LNCAP (cell line): ENCODE measurements at regions not wholly inside any gene's neighbourhood (a gene's known extent, or its start where the extent isn't known, plus 50 kb on each side); places are given as distances from the start of the nearest gene placed in this dataset.

Experiments used
- CTCF ChIP-seq: fragments of 450-650 bp; IDR thresholded peaks from 2 replicates; pipeline ENCODE4 v1.5.1; 2017; ENCODE audit warnings: mild to moderate bottlenecking

DNA sequence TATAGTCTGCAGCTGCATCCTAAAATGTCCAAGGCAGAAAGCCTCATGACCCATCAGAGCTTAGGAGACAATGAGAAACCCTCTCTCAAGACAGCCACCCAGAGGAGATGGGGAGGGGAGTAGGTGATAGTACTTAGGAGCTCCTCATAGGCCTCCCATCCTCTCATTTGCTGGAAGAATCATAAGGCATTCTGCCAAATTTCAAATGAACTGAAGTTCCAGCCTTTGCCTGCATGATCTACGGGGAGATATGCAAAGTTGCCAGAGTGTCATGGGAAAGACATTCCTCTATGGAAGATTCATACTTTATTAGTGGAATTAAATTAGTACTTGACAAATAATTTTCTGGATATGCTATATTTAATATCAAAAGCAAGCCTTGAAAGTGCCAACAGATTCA, 194.1 kb upstream of the GJE1 start:
- TF ChIP-seq CTCF, result no peak

DNA sequence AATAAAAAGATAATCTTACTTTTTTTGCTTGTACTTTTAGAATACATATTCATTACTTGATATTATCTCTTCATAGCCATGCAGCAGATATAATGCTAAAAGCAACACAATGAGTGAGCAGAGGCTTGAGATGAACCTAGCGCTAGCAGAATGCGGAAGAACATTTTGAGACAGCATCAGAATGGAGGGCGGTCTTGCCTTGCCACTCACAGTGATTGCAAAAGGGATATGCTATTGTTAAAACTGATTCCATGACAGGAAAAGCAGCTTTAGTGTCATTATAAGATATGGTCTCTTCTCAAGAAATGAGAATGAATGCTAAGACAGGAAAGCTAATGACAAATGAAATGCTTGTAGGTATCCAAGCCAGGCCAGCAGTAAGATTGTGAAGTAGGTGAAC, 200.0 kb upstream of the GJE1 start:
- TF ChIP-seq CTCF, result no peak

- no peak for TF ChIP-seq CTCF
Measured at GRCh38 chr6:141925001-141925400, 207.7 kb upstream of the GJE1 start.

DNA sequence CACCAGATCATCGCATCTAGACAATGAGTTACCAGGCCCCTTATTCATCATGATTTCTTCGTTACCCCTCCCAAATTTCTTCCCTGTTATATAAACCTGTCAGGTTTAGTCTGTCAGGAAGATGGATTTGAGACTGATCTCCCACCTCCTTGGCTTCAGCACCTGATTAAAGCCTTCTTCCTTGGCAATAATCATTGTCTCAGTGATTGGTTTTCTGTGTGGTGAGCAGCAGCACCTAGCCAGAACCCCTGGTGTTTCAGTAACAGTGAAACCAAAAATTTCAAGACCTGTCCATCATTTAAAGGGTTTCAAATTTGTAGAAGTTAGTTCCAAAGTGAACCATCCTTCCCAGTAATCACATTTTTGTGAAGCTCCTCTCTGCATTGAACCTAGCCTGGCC, 209.8 kb upstream of the GJE1 start:
- TF ChIP-seq CTCF, result no peak

- no peak for TF ChIP-seq CTCF
Measured at GRCh38 chr6:141914646-141915045, 218.1 kb upstream of the GJE1 start.

GRCh38 chr6:141906569-141907080, 226.1 kb upstream of the GJE1 start:
- no peak for TF ChIP-seq CTCF

GRCh38 chr6:141890661-141891060, 242.1 kb upstream of the GJE1 start:
- no peak for TF ChIP-seq CTCF

DNA sequence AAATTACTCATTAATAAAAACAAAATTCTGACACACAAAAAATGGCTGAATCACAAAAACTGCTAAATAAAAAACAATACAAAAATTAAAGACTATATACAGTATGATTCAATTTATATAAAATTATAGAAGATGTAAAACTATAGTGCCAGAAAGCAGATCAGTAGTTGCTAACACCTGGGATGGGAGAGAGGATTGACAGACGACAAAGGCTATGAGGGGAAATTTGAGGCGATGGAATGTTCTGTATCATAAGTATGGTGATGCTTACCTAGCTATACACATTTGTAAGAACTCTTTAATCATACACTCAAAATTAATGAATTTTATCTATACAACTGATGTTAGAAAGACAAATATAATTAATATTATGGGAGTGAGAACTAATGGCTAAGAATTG, 247.9 kb upstream of the GJE1 start:
- TF ChIP-seq CTCF, result no peak
